ENCODE measurements at regions not wholly inside any gene's neighbourhood (a gene's known extent, or its start where the extent isn't known, plus 50 kb on each side); places are given as distances from the start of the nearest gene placed in this dataset.
A peak's percentile ranks its signal among the peaks of the same experiment; 100 is the strongest.

GRCh38 chr2:41647468-41648050, 400.3 kb upstream of the PKDCC start:
- DNase-seq (ENCODE audit: low read depth) = peak; percentile 8
- no peak overlapping the region for H3K4me3 ChIP-seq (ENCODE audit: control insufficient read depth, low read depth, low read length)
- TF ChIP-seq, protein P1, sequence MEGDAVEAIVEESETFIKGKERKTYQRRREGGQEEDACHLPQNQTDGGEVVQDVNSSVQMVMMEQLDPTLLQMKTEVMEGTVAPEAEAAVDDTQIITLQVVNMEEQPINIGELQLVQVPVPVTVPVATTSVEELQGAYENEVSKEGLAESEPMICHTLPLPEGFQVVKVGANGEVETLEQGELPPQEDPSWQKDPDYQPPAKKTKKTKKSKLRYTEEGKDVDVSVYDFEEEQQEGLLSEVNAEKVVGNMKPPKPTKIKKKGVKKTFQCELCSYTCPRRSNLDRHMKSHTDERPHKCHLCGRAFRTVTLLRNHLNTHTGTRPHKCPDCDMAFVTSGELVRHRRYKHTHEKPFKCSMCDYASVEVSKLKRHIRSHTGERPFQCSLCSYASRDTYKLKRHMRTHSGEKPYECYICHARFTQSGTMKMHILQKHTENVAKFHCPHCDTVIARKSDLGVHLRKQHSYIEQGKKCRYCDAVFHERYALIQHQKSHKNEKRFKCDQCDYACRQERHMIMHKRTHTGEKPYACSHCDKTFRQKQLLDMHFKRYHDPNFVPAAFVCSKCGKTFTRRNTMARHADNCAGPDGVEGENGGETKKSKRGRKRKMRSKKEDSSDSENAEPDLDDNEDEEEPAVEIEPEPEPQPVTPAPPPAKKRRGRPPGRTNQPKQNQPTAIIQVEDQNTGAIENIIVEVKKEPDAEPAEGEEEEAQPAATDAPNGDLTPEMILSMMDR (conservative IDR thresholded peaks at IDR 0.05; ENCODE audit: control insufficient read depth, insufficient read depth, low read depth, low read length) = no peak

- H3K4me3 ChIP-seq (ENCODE audit: control insufficient read depth, low read depth, low read length) = no peak overlapping the region
- peak; percentile 11 for DNase-seq (ENCODE audit: low read depth)
- TF ChIP-seq, protein P1 (conservative IDR thresholded peaks at IDR 0.05; ENCODE audit: control insufficient read depth, insufficient read depth, low read depth, low read length) = no peak
These were observed 390.6 kb upstream of the PKDCC start for GRCh38 chr2:41657226-41657625.

- no peak for DNase-seq (ENCODE audit: low read depth)
- H3K4me3 ChIP-seq (ENCODE audit: control insufficient read depth, low read depth, low read length) = no peak overlapping the region
- TF ChIP-seq, protein P1 (conservative IDR thresholded peaks at IDR 0.05; ENCODE audit: control insufficient read depth, insufficient read depth, low read depth, low read length) = no peak
These were observed 388.1 kb upstream of the PKDCC start for GRCh38 chr2:41659758-41660157.

DNA sequence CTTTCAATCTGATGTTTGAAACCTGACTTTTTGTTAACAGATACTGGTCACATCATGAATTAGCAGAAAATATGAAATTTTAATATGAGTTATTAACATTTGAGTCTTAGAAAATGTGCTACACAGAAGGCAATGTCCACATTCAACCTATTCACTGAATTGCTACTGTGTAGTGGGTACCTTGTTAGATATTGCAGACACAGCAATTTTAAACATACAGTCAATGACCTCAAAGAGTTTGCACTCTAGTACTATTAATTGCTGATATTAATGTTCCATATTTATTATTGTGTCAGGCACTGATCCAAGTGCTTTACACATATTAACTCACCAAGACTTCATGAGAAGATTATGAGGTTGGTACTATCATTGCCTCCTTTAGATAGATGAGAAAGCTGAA, 385.4 kb upstream of the PKDCC start:
- no peak for DNase-seq (ENCODE audit: low read depth)
- TF ChIP-seq, protein P1 (conservative IDR thresholded peaks at IDR 0.05; ENCODE audit: control insufficient read depth, insufficient read depth, low read depth, low read length) = no peak
- H3K4me3 ChIP-seq (ENCODE audit: control insufficient read depth, low read depth, low read length) = no peak overlapping the region

GRCh38 chr2:41663056-41663455, 384.8 kb upstream of the PKDCC start:
- TF ChIP-seq, protein P1 (conservative IDR thresholded peaks at IDR 0.05; ENCODE audit: control insufficient read depth, insufficient read depth, low read depth, low read length) = no peak
- no peak for DNase-seq (ENCODE audit: low read depth)
- H3K4me3 ChIP-seq (ENCODE audit: control insufficient read depth, low read depth, low read length) = no peak overlapping the region

DNA sequence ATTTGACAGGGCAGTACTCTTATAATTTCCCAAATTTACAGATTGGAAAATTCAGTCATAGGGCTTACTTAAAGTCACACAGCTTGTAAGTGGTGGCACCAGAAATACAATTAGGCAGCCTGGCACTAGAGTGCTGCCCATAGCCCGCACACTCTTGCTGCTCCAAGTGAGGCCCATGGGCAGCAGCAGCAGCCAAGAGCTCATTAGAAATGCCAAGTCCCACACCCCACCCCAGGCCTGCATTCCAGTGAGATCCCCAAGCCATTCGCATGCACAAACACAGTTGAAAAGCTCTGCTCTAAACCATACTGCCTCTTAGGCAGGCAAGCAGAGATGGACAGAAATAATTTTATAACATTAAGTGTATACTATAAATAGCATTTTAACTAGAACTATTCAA, 379.3 kb upstream of the PKDCC start:
- no peak overlapping the region for H3K4me3 ChIP-seq (ENCODE audit: control insufficient read depth, low read depth, low read length)
- no peak for DNase-seq (ENCODE audit: low read depth)
- TF ChIP-seq, protein P1 (conservative IDR thresholded peaks at IDR 0.05; ENCODE audit: control insufficient read depth, insufficient read depth, low read depth, low read length) = no peak

- TF ChIP-seq, protein P1 (conservative IDR thresholded peaks at IDR 0.05; ENCODE audit: control insufficient read depth, insufficient read depth, low read depth, low read length) = no peak
- no peak overlapping the region for H3K4me3 ChIP-seq (ENCODE audit: control insufficient read depth, low read depth, low read length)
- DNase-seq (ENCODE audit: low read depth) = no peak
These were observed 369.2 kb upstream of the PKDCC start for GRCh38 chr2:41678639-41679038.

Measured in fibroblast of mammary gland (primary cell).